H1 (cell line): ENCODE measurements at regions not wholly inside any gene's neighbourhood (a gene's known extent, or its start where the extent isn't known, plus 50 kb on each side); places are given as distances from the start of the nearest gene placed in this dataset.

Experiments
- CREB1 ChIP-seq: IDR thresholded peaks from 2 replicates; pipeline ENCODE4 v1.6.1; 2012; ENCODE audit warnings: inconsistent platforms
- CTCF ChIP-seq, 3 experiments: IDR thresholded peaks; 1 replicate in 2 of 3; 2 replicates in 1 of 3; pipeline versions ENCODE4 v1.5.1 to v1.6.1; 2011; ENCODE audit warnings: low read length in 3 of 3, mild to moderate bottlenecking in 3 of 3, inconsistent platforms in 2 of 3, low read depth in 1 of 3, moderate library complexity in 1 of 3; ENCODE audit not compliant: insufficient read depth in 1 of 3; ENCODE audit errors: control extremely low read depth in 1 of 3
- POLR2A ChIP-seq, 2 experiments: IDR thresholded peaks; 1 replicate in 1 of 2; 2 replicates in 1 of 2; pipeline ENCODE4 v1.6.1; 2011; ENCODE audit warnings: low read depth in 2 of 2, low read length in 2 of 2, mild to moderate bottlenecking in 2 of 2; ENCODE audit errors: control extremely low read depth in 1 of 2
- POLR2AphosphoS5 ChIP-seq: IDR thresholded peaks from 2 replicates; pipeline ENCODE4 v1.6.1; 2011; ENCODE audit warnings: low read depth, low read length
- RAD21 ChIP-seq, 2 experiments: IDR thresholded peaks in 1 of 2; conservative IDR thresholded peaks in 1 of 2; 2 replicates each; pipeline ENCODE4 v1.6.1; 2011; ENCODE audit warnings: low read depth in 2 of 2, low read length in 2 of 2, improper control_type of control experiment in 1 of 2, inconsistent platforms in 1 of 2, mild to moderate bottlenecking in 1 of 2, moderate library complexity in 1 of 2
- RBBP5 ChIP-seq: IDR thresholded peaks from 2 replicates; pipeline ENCODE4 v1.7.1; 2012; ENCODE audit warnings: low read depth, mild to moderate bottlenecking, inconsistent platforms, low read length, moderate library complexity, borderline replicate concordance
- SIX5 ChIP-seq: IDR thresholded peaks from 2 replicates; pipeline ENCODE4 v1.6.1; 2011; ENCODE audit warnings: mild to moderate bottlenecking, low read depth, low read length

DNA sequence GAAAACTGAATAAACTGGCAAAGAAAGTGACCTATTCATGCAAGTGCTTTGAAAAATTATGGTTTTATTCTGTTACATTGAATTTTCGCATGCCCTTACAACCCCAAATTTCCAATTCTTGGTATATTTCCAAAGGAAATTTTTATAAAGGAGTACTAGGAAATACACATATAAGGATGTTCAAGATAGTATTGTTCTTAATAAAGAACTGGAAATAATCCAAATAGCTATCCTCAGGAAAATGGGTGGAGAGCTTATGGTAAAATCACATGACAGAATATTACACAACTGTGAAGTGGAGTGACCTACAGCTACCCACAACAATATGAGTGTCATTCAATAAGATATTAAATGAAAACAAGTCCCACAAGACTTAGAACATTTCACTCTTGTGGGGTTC is 138.9 kb upstream of the BMPER start:
- no peak for TF ChIP-seq RBBP5
- no peak for TF ChIP-seq CREB1
- TF ChIP-seq CTCF (IDR thresholded peaks at IDR 0.05; ENCODE audit: control extremely low read depth in 1 of 3, insufficient read depth in 1 of 3, low read depth in 1 of 3, low read length in 3 of 3) = no peak
- TF ChIP-seq POLR2A (IDR thresholded peaks at IDR 0.05; ENCODE audit: control extremely low read depth in 1 of 2, low read depth in 2 of 2, low read length in 2 of 2) = no peak
- no peak for TF ChIP-seq RAD21 (IDR thresholded peaks at IDR 0.05 in 1 of 2, conservative IDR thresholded peaks at IDR 0.05 in 1 of 2; ENCODE audit: low read depth in 2 of 2, low read length in 2 of 2)
- no peak for TF ChIP-seq SIX5
- TF ChIP-seq POLR2AphosphoS5 = no peak
